Ishikawa (cell line): ENCODE measurements at regions not wholly inside any gene's neighbourhood (a gene's known extent, or its start where the extent isn't known, plus 50 kb on each side); places are given as distances from the start of the nearest gene placed in this dataset.

ENCODE experiments used
- EGR1 ChIP-seq: IDR thresholded peaks from 2 replicates; pipeline ENCODE4 v1.6.1; 2012
- EP300 ChIP-seq: IDR thresholded peaks from 2 replicates; pipeline ENCODE4 v1.6.1; 2012; ENCODE audit warnings: borderline replicate concordance
- NFIC ChIP-seq: IDR thresholded peaks from 2 replicates; pipeline ENCODE4 v1.6.1; 2012
- TF ChIP-seq, protein P1 (sequence below): IDR thresholded peaks from 2 replicates; pipeline ENCODE4 v1.6.1; 2012; ENCODE audit warnings: low read depth, mild to moderate bottlenecking

GRCh38 chr21:43330306-43330881, 96.5 kb downstream of the SIK1 start:
- TF ChIP-seq NFIC (no peak), EGR1 (no peak), EP300 (no peak)
- TF ChIP-seq, protein P1, sequence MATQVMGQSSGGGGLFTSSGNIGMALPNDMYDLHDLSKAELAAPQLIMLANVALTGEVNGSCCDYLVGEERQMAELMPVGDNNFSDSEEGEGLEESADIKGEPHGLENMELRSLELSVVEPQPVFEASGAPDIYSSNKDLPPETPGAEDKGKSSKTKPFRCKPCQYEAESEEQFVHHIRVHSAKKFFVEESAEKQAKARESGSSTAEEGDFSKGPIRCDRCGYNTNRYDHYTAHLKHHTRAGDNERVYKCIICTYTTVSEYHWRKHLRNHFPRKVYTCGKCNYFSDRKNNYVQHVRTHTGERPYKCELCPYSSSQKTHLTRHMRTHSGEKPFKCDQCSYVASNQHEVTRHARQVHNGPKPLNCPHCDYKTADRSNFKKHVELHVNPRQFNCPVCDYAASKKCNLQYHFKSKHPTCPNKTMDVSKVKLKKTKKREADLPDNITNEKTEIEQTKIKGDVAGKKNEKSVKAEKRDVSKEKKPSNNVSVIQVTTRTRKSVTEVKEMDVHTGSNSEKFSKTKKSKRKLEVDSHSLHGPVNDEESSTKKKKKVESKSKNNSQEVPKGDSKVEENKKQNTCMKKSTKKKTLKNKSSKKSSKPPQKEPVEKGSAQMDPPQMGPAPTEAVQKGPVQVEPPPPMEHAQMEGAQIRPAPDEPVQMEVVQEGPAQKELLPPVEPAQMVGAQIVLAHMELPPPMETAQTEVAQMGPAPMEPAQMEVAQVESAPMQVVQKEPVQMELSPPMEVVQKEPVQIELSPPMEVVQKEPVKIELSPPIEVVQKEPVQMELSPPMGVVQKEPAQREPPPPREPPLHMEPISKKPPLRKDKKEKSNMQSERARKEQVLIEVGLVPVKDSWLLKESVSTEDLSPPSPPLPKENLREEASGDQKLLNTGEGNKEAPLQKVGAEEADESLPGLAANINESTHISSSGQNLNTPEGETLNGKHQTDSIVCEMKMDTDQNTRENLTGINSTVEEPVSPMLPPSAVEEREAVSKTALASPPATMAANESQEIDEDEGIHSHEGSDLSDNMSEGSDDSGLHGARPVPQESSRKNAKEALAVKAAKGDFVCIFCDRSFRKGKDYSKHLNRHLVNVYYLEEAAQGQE: no peak
